DOHH2 (cell line): ENCODE measurements at regions not wholly inside any gene's neighbourhood (a gene's known extent, or its start where the extent isn't known, plus 50 kb on each side); places are given as distances from the start of the nearest gene placed in this dataset.

ENCODE experiments used
- H3F3A ChIP-seq: fragments of 200-600 bp; sonication (generic), shearing (Covaris generic); 2 replicates; pipeline ENCODE4 v1.6.0; 2016; ENCODE audit warnings: antibody characterized with exemption, mild to moderate bottlenecking; ENCODE audit not compliant: control insufficient read depth, insufficient read depth
- H3K27ac ChIP-seq: fragments of 200-600 bp; sonication (generic); 2 replicates; pipeline ENCODE4 v1.5.1; 2014; ENCODE audit warnings: low read depth, mild to moderate bottlenecking, low read length, moderate library complexity
- H3K27me3 ChIP-seq: fragments of 200-600 bp; sonication (generic); 2 replicates; pipeline ENCODE4 v1.6.1; 2014; ENCODE audit warnings: mild to moderate bottlenecking, low read length, mixed read lengths; ENCODE audit not compliant: control insufficient read depth
- H3K36me3 ChIP-seq: fragments of 200-600 bp; sonication (generic); 2 replicates; pipeline ENCODE4 v1.6.1; 2014; ENCODE audit warnings: mild to moderate bottlenecking, low read length, moderate library complexity, mixed read lengths; ENCODE audit not compliant: control insufficient read depth
- H3K4me1 ChIP-seq: fragments of 200-600 bp; sonication (generic); 2 replicates; pipeline ENCODE4 v1.6.1; 2014; ENCODE audit warnings: mild to moderate bottlenecking, low read length, mixed read lengths; ENCODE audit not compliant: control insufficient read depth
- H3K4me2 ChIP-seq: fragments of 200-600 bp; sonication (generic); 2 replicates; pipeline ENCODE4 v1.6.0; 2014; ENCODE audit warnings: mild to moderate bottlenecking, low read length, moderate library complexity
- H3K4me3 ChIP-seq: fragments of 200-600 bp; sonication (generic); 2 replicates; pipeline ENCODE4 v1.5.1; 2014; ENCODE audit warnings: mild to moderate bottlenecking, low read length, mixed read lengths
- H3K79me2 ChIP-seq: fragments of 200-600 bp; sonication (generic); 2 replicates; pipeline ENCODE4 v1.6.1; 2014; ENCODE audit warnings: mild to moderate bottlenecking, low read length, mixed read lengths; ENCODE audit not compliant: control insufficient read depth
- H3K9me2 ChIP-seq: fragments of 200-600 bp; sonication (generic); replicated peaks from 2 replicates; pipeline ENCODE4 v1.6.1; 2014; ENCODE audit warnings: mild to moderate bottlenecking, low read length, mixed read lengths; ENCODE audit not compliant: control insufficient read depth
- H3K9me3 ChIP-seq: fragments of 200-600 bp; sonication (generic); 2 replicates; pipeline ENCODE4 v1.6.1; 2014; ENCODE audit warnings: antibody characterized with exemption, low read length, mixed read lengths; ENCODE audit not compliant: control insufficient read depth, insufficient read depth
- H4K20me1 ChIP-seq: fragments of 200-600 bp; sonication (generic); 2 replicates; pipeline ENCODE4 v1.6.0; 2014; ENCODE audit warnings: low read depth, mild to moderate bottlenecking, antibody characterized with exemption, low read length, moderate library complexity; ENCODE audit not compliant: control insufficient read depth, insufficient read depth
- CTCF ChIP-seq: fragments of 200-600 bp; sonication (generic); IDR thresholded peaks from one replicate; pipeline ENCODE4 v1.5.1; 2014; ENCODE audit warnings: antibody characterized with exemption, mild to moderate bottlenecking, low read depth, low read length; ENCODE audit not compliant: poor library complexity, severe bottlenecking
- EZH2phosphoT487 ChIP-seq: fragments of 200-600 bp; sonication (generic); IDR thresholded peaks from 2 replicates; pipeline ENCODE4 v1.6.1; 2017; ENCODE audit warnings: borderline replicate concordance, mild to moderate bottlenecking, antibody characterized with exemption, low read length, moderate library complexity, mixed read lengths

DNA sequence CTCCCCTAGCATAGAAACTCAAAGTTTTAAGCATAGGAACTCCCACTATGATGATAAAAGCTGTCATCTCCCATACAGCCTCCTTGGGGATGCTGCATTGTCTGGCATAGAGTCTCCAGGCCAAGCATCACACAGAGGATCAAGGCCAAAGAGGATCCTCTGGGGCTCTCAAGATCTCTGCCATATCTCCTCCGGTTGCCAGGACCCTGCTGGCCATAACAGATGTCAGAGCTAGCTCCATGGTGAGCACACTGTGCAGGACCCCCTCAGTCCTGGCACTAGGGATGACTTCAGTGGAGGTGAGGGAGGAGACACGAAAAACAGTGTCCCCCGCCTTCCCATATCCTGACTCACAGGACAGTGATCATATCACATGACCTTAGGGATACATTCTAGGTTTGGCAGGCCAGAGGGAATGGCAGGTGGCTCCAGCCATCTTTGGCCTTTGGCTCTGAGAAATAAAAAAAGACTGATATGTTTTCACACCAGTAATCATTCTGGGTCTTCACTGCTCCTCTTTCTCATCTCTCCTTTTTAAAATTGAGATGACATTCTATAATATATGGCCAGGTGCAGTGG lies 235.0 kb downstream of the MYCN start:
- 0 out of 2 replicates have a peak, but pooled peaks cover 4% of the 10 kb centered on the region for H3K27me3 ChIP-seq
- H3K4me2 ChIP-seq, result no peak overlapping the region
- TF ChIP-seq CTCF, result no peak
- TF ChIP-seq EZH2phosphoT487, result no peak
- no peaks in the 10 kb centered on the region for H3K79me2 ChIP-seq
- H3K4me1 ChIP-seq, result no peaks in the 10 kb centered on the region
- H3K36me3 ChIP-seq, result no peaks in the 10 kb centered on the region
- H3K27ac ChIP-seq, result no peak overlapping the region
- H3K4me3 ChIP-seq, result no peak overlapping the region
- no peaks in the 10 kb centered on the region for H3K9me2 ChIP-seq
- H3K9me3 ChIP-seq, result no peaks in the 10 kb centered on the region
- no peaks in the 10 kb centered on the region for H3F3A ChIP-seq
- H4K20me1 ChIP-seq, result no peaks in the 10 kb centered on the region

DNA sequence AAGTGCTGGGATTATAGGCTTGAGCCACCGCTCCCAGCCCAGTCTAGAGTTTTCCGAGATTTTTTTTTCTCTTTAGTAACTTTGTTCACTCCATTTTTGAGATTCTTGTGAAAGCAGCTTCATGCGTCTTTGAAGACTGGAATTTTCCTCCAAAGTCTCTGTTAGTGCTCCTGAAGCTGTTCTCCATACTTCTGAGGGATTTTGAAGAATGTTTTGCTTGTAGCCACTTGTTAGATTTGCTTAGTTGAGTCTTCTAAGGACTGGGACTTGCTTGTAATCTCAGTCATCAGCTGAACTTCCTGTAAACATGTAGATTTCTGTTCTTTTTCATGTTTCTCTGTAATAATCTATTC lies 234.3 kb downstream of the MYCN start:
- H3K27ac ChIP-seq, result no peak overlapping the region
- no peak overlapping the region for H3K4me3 ChIP-seq
- H3K4me2 ChIP-seq, result no peak overlapping the region
- H3K36me3 ChIP-seq, result no peaks in the 10 kb centered on the region
- TF ChIP-seq EZH2phosphoT487 (no peak), CTCF (no peak)
- no peaks in the 10 kb centered on the region for H3K4me1 ChIP-seq
- H3K27me3 ChIP-seq, result 0 out of 2 replicates have a peak, but pooled peaks cover 4% of the 10 kb centered on the region
- H3K79me2 ChIP-seq, result no peaks in the 10 kb centered on the region
- no peaks in the 10 kb centered on the region for H3F3A ChIP-seq
- no peaks in the 10 kb centered on the region for H3K9me2 ChIP-seq
- H3K9me3 ChIP-seq, result no peaks in the 10 kb centered on the region
- no peaks in the 10 kb centered on the region for H4K20me1 ChIP-seq

DNA sequence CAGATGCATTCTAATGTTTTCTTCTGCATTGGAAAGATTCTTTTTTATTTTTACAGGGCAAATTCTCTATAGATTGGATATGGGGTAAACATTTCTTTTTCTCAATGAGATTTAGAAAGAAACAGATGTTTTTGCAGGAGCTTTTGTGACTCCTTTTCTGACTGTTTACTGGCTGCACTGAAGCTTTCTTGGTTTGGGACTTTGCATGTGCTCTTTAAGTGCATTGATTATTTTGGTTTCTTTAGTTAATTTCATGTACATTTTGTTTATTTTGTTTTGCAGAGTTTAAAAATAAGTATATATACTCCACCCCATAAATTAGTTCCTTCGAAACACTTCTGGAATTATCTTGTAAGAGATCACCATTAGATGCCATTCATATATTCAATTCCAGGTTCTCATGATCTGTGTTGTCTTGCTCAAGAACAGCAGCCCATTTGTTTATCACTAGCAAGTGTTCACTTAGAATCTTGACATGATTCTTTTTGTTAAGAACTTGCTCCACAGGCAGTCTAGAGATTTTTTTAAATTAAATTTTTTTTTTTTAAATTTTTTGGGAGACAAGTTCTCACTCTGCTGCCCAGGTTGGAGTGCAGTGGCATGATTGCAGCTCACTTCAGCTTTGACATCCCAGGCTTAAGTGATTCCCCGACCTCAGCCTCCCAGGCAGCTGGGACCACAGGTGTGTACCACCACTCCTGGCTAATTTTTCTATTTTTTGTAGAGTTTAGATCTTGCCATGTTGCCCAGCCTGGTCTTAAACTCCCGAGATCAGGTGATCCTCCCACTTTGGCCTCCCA lies 233.7 kb downstream of the MYCN start:
- Histone ChIP-seq H4K20me1 (no peaks in the 10 kb centered on the region), H3F3A (no peaks in the 10 kb centered on the region), H3K4me2 (no peak overlapping the region), H3K79me2 (no peaks in the 10 kb centered on the region), H3K36me3 (no peaks in the 10 kb centered on the region), H3K27me3 (0 out of 2 replicates have a peak, but pooled peaks cover 4% of the 10 kb centered on the region), H3K4me3 (no peak overlapping the region), H3K9me2 (no peaks in the 10 kb centered on the region), H3K9me3 (no peaks in the 10 kb centered on the region), H3K27ac (no peak overlapping the region), H3K4me1 (no peaks in the 10 kb centered on the region)
- TF ChIP-seq CTCF, result no peak
- no peak for TF ChIP-seq EZH2phosphoT487
